Activated CD8-positive, alpha-beta T cell treated with anti-CD3 and anti-CD28 coated beads for 36 hours (primary cell): ENCODE measurements at regions not wholly inside any gene's neighbourhood (a gene's known extent, or its start where the extent isn't known, plus 50 kb on each side); places are given as distances from the start of the nearest gene placed in this dataset.

Experiments used
- ATAC-seq: fragments of 200-7000 bp; cut with Tn5 transposase; one replicate; pipeline ENCODE4 v1.10.0; 2021; ENCODE audit warnings: mild to moderate bottlenecking, moderate library complexity
- CTCF ChIA-PET: fragments of 350-600 bp; sonication (Branson Sonifier 250); formaldehyde crosslinking; loops from one replicate; lab custom pipeline; 2021; ENCODE audit warnings: antibody characterized with exemption; lab: Charles Lee
- POLR2A ChIA-PET: fragments of 350-600 bp; sonication (Branson Sonifier 250); formaldehyde crosslinking; loops from one replicate; lab custom pipeline; 2021; ENCODE audit warnings: antibody characterized with exemption; lab: Charles Lee
- DNase-seq: peaks from one replicate; pipeline ENCODE4 v3.0.0-alpha.2; 2020
- H3K27ac Mint-ChIP-seq: one replicate; pipeline ENCODE4 v1.8.0; 2021; ENCODE audit warnings: mild to moderate bottlenecking, mixed read lengths
- H3K27me3 Mint-ChIP-seq: one replicate; pipeline ENCODE4 v1.8.0; 2021; ENCODE audit warnings: mixed read lengths
- H3K36me3 Mint-ChIP-seq: one replicate; pipeline ENCODE4 v1.8.0; 2021; ENCODE audit warnings: low read depth, mixed read lengths
- H3K4me1 Mint-ChIP-seq: one replicate; pipeline ENCODE4 v1.8.0; 2021; ENCODE audit warnings: low read depth, mixed read lengths
- H3K4me3 Mint-ChIP-seq: one replicate; pipeline ENCODE4 v1.8.0; 2021; ENCODE audit warnings: mild to moderate bottlenecking, moderate library complexity, mixed read lengths
- H3K9me3 Mint-ChIP-seq: one replicate; pipeline ENCODE4 v1.8.0; 2021; ENCODE audit warnings: mixed read lengths
- CTCF ChIP-seq: fragments of 200-600 bp; IDR thresholded peaks from one replicate; pipeline ENCODE4 v1.8.0; 2022; ENCODE audit warnings: antibody characterized with exemption, mild to moderate bottlenecking
- intact Hi-C: fragments of 100-400 bp; cut with micrococcal nuclease; formaldehyde crosslinking; loops from one replicate; pipeline ENCODE4 v1.10.0; 2022

- POLR2A ChIA-PET = no interaction called here
- H3K27ac Mint-ChIP-seq = no peak overlapping the region
- H3K27me3 Mint-ChIP-seq = no peaks in the 10 kb centered on the region
- H3K36me3 Mint-ChIP-seq = no peaks in the 10 kb centered on the region
- DNase-seq (no peak), ATAC-seq (no peak)
- intact Hi-C loops = no loop called here
- TF ChIP-seq CTCF = no peak
- H3K4me3 Mint-ChIP-seq = no peak overlapping the region
- CTCF ChIA-PET = no interaction called here
- H3K9me3 Mint-ChIP-seq = peaks cover 12% of the 10 kb centered on the region
- H3K4me1 Mint-ChIP-seq = no peaks in the 10 kb centered on the region
Measured at GRCh38 chr2:139905624-139906023, 1125.4 kb upstream of the NXPH2 start.

- Mint-ChIP-seq H3K4me1 (no peaks in the 10 kb centered on the region), H3K4me3 (no peak overlapping the region), H3K36me3 (no peaks in the 10 kb centered on the region), H3K27me3 (no peaks in the 10 kb centered on the region), H3K9me3 (peaks cover 15% of the 10 kb centered on the region), H3K27ac (no peak overlapping the region)
- CTCF ChIA-PET = no interaction called here
- TF ChIP-seq CTCF = no peak
- ATAC-seq (no peak), DNase-seq (no peak)
- POLR2A ChIA-PET = interaction anchor here (1.0 kb wide), 1 partner anchor 48 kb away, joined by 3 read pairs; no protein-coding TSS in a partner anchor
- intact Hi-C loops = no loop called here
Measured at GRCh38 chr2:139891636-139892035, 1111.4 kb upstream of the NXPH2 start.

- DNase-seq (no peak), ATAC-seq (no peak)
- H3K4me1 Mint-ChIP-seq = no peaks in the 10 kb centered on the region
- H3K9me3 Mint-ChIP-seq = peaks cover 15% of the 10 kb centered on the region
- no peak overlapping the region for H3K27ac Mint-ChIP-seq
- no peaks in the 10 kb centered on the region for H3K27me3 Mint-ChIP-seq
- intact Hi-C loops = no loop called here
- H3K36me3 Mint-ChIP-seq = no peaks in the 10 kb centered on the region
- CTCF ChIA-PET = no interaction called here
- TF ChIP-seq CTCF = no peak
- no peak overlapping the region for H3K4me3 Mint-ChIP-seq
- POLR2A ChIA-PET = no interaction called here
Measured at GRCh38 chr2:139885921-139886498, 1105.8 kb upstream of the NXPH2 start.

GRCh38 chr2:139876964-139877363 lies 1096.8 kb upstream of the NXPH2 start:
- peaks cover 1% of the 10 kb centered on the region for H3K9me3 Mint-ChIP-seq
- no peak for TF ChIP-seq CTCF
- intact Hi-C loops = no loop called here
- no peaks in the 10 kb centered on the region for H3K4me1 Mint-ChIP-seq
- ATAC-seq (no peak), DNase-seq (no peak)
- no peak overlapping the region for H3K27ac Mint-ChIP-seq
- no peak overlapping the region for H3K4me3 Mint-ChIP-seq
- ChIA-PET POLR2A (no interaction called here), CTCF (no interaction called here)
- H3K36me3 Mint-ChIP-seq = no peaks in the 10 kb centered on the region
- H3K27me3 Mint-ChIP-seq = no peaks in the 10 kb centered on the region

GRCh38 chr2:139876321-139876720 lies 1096.1 kb upstream of the NXPH2 start:
- no peak for TF ChIP-seq CTCF
- DNase-seq = no peak
- Mint-ChIP-seq H3K9me3 (peaks cover 1% of the 10 kb centered on the region), H3K4me3 (no peak overlapping the region), H3K27me3 (no peaks in the 10 kb centered on the region), H3K27ac (no peak overlapping the region), H3K36me3 (no peaks in the 10 kb centered on the region), H3K4me1 (no peaks in the 10 kb centered on the region)
- intact Hi-C loops = no loop called here
- ChIA-PET CTCF (no interaction called here), POLR2A (no interaction called here)
- ATAC-seq = no peak
